Activated CD4-positive, alpha-beta T cell treated with anti-CD3 and anti-CD28 coated beads for 48 hours (primary cell): ENCODE measurements at regions not wholly inside any gene's neighbourhood (a gene's known extent, or its start where the extent isn't known, plus 50 kb on each side); places are given as distances from the start of the nearest gene placed in this dataset.

Experiments
- DNase-seq: peaks from one replicate; pipeline ENCODE4 v3.0.0-alpha.2; 2020

- DNase-seq, result no peak
Measured at GRCh38 chr6:139653111-139653510, 278.7 kb upstream of the CITED2 start.

GRCh38 chr6:139650941-139651340, 276.5 kb upstream of the CITED2 start:
- no peak for DNase-seq

GRCh38 chr6:139649732-139650131, 275.3 kb upstream of the CITED2 start:
- no peak for DNase-seq

- no peak for DNase-seq
Measured at GRCh38 chr6:139649128-139649527, 274.7 kb upstream of the CITED2 start.

- DNase-seq, result no peak
Measured at GRCh38 chr6:139648430-139649000, 274.1 kb upstream of the CITED2 start.

GRCh38 chr6:139647841-139648240, 273.4 kb upstream of the CITED2 start:
- no peak for DNase-seq

- DNase-seq, result no peak
Measured at GRCh38 chr6:139647016-139647415, 272.6 kb upstream of the CITED2 start.

GRCh38 chr6:139644821-139645220, 270.4 kb upstream of the CITED2 start:
- DNase-seq, result no peak

- DNase-seq, result no peak
Measured at GRCh38 chr6:139643986-139644385, 269.5 kb upstream of the CITED2 start.

GRCh38 chr6:139642346-139642745, 267.9 kb upstream of the CITED2 start:
- no peak for DNase-seq

- no peak for DNase-seq
Measured at GRCh38 chr6:139641376-139641775, 266.9 kb upstream of the CITED2 start.

- DNase-seq, result no peak
Measured at GRCh38 chr6:139640921-139641320, 266.5 kb upstream of the CITED2 start.

- DNase-seq, result no peak
Measured at GRCh38 chr6:139640448-139640847, 266.0 kb upstream of the CITED2 start.

- no peak for DNase-seq
Measured at GRCh38 chr6:139639507-139639906, 265.1 kb upstream of the CITED2 start.

GRCh38 chr6:139638179-139638941, 263.9 kb upstream of the CITED2 start:
- no peak for DNase-seq

GRCh38 chr6:139637766-139638165, 263.3 kb upstream of the CITED2 start:
- no peak for DNase-seq

- no peak for DNase-seq
Measured at GRCh38 chr6:139636391-139636790, 261.9 kb upstream of the CITED2 start.

- DNase-seq, result no peak
Measured at GRCh38 chr6:139635401-139636130, 261.1 kb upstream of the CITED2 start.

GRCh38 chr6:139632840-139633239, 258.4 kb upstream of the CITED2 start:
- no peak for DNase-seq

GRCh38 chr6:139628270-139628669, 253.8 kb upstream of the CITED2 start:
- no peak for DNase-seq

- no peak for DNase-seq
Measured at GRCh38 chr6:139627091-139627490, 252.6 kb upstream of the CITED2 start.

- no peak for DNase-seq
Measured at GRCh38 chr6:139625998-139626975, 251.8 kb upstream of the CITED2 start.
